ENCODE measurements at regions not wholly inside any gene's neighbourhood (a gene's known extent, or its start where the extent isn't known, plus 50 kb on each side); places are given as distances from the start of the nearest gene placed in this dataset.

GRCh38 chr1:4408380-4408779, 246.0 kb upstream of the AJAP1 start:
- TF ChIP-seq POLR2A (IDR thresholded peaks at IDR 0.05; ENCODE audit: low read depth) (no peak), CTCF (IDR thresholded peaks at IDR 0.05) (no peak), EP300 (IDR thresholded peaks at IDR 0.05) (no peak), POLR2AphosphoS5 (IDR thresholded peaks at IDR 0.05) (no peak)
